Stimulated activated CD4-positive, alpha-beta T cell treated with anti-CD3 and anti-CD28 coated beads, TNF-alpha, amount 100 ng/mL, for 4 hours (primary cell): ENCODE measurements at regions not wholly inside any gene's neighbourhood (a gene's known extent, or its start where the extent isn't known, plus 50 kb on each side); places are given as distances from the start of the nearest gene placed in this dataset.
"Not testable (repeated sequence)": the region's sequence is repeated elsewhere in the genome, so short reads cannot be mapped to it uniquely, and the experiment has no call there.

Experiments
- DNase-seq, 3 experiments: peaks; one replicate each; pipeline ENCODE4 v3.0.0-alpha.2; 2020; ENCODE audit warnings: low read depth in 3 of 3

DNA sequence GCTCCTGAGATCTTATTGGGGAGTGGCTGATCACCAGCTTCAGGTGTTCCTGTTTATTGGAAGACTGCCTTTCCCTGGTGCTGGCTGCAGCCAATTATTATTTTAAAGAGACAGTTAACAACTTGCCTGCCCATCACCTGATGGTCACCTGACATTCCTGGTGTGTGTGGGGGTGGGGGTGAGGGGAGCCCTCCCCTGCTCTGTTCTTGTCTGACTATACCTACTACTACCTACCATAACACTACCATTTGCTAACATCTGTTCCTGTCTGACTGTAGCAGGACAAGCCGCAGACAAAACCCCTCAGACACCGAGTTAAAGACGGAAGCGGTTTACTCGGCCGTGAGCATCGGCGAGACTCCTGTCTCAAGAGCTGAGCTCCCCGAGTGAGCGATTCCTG is 54.9 kb upstream of the NBPF3 start:
- DNase-seq, result no peak

DNA sequence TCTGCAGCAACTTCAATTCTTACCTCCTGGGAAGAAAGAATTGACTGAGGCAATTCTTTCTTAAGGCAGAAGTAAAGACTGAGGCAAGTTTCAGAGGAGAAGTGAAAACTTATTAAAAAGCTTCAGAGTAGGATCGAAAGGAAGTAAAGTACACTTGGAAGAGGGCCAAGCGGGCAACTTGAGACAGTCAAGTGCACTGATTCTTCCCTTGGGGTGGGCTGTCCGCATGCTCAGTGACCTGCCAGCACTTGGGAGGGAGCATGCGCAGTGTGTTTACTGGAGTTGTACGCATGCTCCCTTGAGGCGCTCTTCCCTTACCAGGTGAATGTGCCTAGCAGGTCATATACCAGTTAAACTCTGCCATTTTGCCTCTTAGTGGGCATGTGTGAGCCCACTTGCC is 55.3 kb upstream of the NBPF3 start:
- DNase-seq, result no peak

DNA sequence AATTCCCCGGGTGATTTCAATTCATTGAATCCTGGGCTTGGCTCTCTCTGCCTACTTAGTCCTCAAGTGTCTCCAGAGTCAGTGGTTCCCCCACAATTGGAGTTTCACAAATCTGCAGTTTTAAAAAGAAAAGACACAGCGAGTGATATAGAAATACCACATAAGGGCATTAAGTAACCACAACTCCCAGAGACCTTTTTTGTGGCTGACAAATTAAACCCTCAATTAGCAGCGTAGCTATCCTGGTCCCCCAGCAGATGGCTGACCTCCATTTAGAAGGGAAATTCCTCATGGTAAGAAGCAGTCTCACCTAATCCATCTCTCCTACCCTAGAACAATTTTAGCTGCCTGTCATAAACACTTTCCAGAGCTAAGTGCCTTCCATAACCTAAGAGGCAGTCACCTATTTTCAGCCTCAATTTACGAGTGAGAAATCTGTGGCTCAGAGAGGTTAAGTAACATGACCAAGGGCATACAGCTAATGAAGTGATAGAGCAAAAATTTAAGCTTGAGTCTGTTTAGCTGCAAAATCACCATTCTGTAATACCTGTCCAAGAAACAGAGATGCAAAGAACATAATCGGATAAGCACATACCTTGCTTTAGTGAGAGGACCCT is 56.0 kb upstream of the NBPF3 start:
- no peak for DNase-seq

DNA sequence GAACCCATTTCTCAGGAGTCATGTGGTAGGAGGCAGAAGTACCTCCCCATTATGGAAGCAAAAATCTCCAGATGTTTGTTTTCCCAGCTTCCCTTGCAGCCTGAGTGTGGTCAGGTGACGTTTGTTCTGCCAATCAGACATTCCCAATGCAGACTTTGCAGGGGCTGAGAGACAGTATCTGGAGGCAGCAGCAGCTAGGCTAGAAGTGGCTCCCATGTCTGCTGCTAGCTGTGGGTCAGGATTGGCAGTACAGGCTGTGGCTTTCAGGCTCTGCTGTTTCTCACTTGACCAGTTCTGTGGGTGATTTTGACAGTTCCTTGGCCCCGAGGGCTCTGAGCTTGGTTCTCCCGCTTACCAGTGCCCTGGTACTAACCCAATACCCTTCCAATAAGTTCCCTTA is 58.6 kb upstream of the NBPF3 start:
- DNase-seq, result no peak

DNA sequence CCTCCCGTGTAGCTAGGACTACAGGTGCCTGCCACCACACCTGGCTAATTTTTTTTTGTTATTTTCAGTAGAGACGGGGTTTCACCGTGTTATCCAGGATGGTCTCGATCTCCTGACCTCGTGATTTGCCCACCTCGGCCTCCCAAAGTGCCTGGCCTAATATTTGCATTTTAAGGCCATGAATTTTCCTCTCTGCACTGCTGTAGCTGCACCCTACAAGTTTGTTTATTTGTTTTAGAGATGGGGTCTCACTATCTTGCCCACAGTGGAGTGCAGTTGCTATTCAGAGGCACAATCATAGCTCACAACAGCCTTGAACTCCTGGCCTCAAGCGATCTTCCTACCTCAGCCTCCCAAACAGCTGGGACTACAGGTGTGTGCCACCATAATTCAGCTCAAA is 59.8 kb upstream of the NBPF3 start:
- not testable (repeated sequence) for DNase-seq

DNA sequence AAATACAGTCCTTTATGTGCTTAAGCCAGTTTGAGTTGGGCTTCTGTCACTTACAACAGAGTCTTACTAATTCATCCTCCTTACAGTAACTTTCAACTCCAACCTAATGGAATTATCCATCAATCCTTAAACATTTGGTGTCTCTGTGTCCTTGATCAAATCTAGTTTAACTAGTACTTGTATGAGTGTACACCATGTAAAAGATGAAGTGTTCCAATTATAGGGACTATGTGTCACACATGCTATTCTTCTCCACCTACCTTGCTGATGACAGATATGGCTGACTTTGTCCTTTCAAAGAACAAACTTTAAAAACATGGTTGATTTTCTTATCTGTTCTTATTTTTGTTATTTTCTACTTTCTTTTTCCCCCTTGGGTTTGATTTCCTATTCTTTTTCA is 60.4 kb upstream of the NBPF3 start:
- no peak for DNase-seq

DNA sequence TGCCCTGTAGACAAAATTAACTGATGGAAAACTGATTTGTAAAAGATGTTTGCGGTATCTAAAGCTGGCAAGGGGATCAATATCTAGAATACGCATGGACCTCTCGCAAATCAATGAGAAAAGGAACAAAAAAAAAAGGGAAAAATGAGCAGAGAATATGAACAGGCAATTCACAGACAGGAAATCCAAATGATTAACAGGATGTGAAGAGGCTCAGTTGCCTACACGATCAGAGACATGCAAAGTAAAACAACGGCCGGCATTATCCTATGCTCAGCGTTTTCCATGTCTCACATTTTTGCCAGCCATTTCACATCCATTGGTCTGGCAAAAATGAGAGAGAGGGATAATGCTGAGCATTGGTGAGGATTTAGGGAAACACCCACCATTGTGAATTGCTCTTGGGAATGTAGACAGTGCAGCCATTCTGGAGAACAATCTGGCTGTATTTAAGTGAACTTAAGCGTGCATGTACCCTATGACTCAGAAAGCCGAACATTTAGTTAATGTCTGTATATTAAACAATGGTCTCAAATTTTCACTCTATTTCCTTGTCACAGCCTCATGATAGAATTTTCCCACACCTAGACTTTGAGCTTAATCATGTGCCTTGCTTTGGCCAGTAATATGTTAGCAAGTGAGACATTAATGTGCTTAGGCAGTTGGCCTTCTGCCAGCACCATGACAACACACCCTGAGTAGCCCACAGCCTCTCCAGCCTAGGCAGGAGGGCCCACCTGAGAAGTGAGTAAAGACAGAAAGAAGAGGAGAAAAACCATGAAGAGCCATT is 61.0 kb upstream of the NBPF3 start:
- DNase-seq, result no peak

DNA sequence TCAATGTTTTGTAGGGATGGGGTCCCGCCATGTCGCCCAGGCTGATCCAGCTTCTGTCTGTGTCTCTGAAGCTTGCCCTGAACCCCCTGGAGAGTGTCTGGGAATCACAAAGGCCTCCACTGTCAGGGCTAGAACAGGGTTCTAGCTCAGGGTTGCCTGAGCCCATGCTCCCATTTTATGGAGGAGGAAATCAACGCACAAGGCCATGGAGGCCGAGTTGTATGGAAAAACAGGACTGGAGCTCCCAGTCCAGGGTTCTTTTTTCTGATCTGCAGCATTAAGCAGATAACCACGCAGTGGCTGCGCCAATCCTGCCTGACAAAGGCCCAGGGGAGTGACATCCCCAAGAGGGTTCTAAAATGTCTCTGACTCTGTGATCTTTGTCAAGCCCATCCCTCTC is 67.6 kb upstream of the NBPF3 start:
- no peak for DNase-seq

DNA sequence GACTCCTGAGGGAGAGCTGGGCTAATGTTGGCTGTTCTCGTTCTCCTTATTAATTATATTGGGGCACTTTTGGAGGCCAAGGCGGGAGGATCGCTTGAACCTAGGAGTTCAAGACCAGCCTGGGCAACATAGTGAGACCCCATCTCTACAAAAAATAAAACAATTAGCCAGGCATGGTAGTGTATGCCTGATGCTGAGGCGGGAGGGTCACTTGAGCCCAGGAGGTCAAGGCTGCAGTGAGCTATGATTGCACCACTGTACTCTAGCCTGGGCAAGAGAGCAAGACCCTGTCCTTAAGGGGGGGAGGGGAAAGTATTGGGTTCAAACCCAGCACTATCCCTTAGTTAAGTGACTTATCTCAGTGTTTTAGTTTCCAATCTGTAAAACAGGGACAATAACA is 70.0 kb upstream of the NBPF3 start:
- DNase-seq, result no peak

DNA sequence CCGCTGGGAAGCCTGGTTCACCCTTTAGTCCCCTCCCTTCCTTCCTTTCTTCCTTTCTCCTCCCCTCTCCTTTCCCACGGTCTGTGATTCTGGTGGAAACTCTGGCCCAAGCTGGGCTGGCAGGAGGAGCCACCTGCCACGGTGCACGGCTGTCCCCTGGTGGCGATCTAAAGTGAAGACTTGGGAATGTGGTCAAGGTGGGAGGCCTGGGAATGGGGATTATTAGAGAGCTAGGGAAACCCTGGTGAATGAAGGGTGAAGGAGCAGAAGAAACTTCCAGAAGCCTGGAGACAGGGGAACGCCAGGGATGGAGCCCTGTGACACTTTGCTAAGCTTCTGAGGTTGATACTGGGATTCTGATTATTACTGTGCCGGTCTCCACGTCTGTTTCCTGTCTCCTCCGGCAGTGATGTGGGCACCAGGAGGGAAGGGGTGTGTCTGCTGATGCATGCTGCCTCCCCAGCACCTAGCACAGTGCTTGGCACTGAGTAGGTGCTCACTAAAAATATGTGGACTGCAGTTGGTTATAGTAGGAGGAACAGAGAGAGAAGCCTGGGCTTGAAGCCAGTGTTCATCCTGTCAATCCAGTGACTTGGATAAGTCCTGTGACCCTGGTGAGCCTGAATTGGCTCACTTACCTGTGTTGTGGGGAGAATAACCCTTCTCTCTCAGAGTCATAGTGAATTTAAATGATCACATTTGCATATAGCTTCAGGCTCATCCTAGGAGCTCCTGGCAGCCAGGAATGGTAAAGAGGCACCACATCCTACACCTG is 71.2 kb upstream of the NBPF3 start:
- DNase-seq, result peak; percentile 37 to 44 (median 43)

DNA sequence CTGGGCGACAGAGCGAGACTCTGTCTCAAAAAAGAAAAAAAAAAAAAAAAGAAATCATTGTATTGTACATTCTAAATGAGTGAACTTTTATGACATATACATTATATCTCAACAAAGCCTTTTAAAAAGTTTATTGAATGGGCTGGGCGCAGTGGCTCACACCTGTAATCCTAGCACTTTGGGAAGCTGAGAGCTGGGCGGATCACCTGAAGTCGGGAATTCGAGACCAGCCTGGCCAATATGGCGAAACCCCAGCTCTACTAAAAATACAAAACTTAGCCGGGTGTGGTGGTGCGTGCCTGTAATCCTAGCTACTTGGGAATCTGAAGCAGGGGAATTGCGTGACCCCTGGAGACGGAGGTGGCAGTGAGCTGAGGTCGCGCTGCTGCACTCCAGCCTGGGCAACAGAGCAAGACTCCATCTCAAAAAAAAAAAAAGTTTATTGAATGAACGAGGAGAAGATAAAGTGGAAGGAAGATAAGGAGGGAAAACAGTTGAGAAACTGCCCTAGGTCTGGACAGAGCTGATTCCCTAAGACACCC is 71.9 kb upstream of the NBPF3 start:
- DNase-seq, result not testable (repeated sequence)

DNA sequence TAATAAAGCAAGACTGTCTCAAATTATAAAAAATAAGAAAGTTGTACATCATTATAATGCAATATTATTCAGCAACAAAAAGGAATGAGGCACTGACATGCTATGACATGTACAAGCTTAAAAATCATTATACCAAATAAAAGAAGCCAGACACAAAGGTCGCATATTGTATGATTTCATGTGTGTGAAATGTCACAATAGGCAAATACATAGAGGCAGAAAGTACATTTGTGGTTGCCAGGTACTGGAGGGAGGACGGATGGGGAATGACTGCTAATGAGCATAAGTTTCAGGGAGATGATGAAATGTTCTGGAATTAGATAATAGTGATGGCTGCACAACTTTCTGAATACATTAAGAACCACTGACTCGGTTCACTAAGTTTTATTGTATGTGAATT is 73.6 kb upstream of the NBPF3 start:
- DNase-seq, result no peak

DNA sequence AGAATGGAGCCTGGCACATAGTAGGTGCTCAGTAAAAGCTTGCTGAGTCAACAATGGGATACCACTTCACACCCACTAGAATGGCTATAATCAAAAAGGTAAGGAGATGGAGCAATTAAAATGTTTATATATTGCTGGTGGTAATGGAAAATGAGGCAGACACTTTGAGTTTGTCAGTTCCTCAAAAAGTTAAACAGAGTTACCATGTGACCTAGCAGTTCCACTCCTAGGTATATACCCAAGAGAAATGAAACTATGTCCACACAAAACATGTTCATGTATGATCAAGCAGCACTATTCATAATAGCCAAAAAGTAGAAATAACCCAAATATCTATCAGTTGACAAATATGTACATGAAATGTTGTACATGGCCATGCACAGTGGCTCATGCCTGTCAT is 74.8 kb upstream of the ECE1 start:
- no peak for DNase-seq

DNA sequence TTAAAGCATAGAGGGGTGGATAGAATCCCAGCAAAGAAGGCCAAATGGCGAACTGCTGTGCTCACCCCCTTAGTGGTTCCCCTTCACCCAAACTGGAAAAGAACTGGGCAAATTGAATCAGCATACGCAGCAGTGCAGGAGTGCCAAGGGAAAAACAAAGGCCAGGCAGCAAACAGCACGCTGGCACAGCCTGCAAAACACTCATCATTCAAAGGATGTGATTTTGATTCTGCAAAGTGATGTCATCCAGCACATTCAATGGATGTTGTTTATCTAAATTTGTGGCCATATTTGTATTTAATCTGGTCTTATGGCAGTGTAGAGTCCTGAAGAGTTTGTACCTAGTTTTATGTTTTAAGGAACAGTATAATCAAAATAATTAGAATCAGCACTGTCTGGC is 71.8 kb upstream of the ECE1 start:
- DNase-seq, result no peak

DNA sequence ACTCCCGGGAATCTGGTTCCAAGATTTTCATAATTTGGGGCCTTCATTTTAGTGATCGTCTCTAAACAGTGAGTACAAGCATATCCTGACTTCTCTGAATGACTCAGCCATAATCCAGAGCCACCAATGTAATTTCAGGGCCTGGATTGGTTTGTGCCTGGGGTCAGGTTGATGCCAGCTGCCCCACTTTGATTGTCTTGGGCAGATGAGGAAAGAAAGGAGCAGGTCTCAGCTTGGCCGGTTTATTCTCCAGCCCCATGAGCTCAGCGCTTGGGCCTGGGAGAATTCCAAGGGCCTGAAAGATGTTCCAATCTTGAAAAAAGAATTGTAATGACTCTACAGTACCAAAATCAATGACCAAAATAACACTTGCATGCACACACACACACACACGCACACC is 71.2 kb upstream of the ECE1 start:
- DNase-seq, result no peak

DNA sequence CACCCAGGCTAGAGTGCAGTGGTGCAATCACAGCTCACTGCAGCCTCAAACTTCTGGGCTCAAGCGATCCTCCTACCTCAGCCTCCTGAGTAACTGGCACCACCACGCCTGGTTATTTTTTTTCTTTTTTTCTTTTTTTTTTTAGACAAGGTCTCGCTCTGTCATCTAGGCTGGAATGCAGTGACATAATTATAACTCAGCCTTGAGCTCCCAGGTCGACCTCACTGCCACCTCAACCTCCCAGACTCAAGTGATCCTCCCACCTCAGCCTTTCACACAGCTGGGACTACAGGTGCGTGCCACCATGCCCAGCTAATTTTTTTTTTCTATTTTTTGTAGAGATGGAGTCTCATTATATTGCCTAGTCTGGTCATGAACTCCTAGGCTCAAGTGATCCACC is 66.9 kb upstream of the ECE1 start:
- no peak for DNase-seq

DNA sequence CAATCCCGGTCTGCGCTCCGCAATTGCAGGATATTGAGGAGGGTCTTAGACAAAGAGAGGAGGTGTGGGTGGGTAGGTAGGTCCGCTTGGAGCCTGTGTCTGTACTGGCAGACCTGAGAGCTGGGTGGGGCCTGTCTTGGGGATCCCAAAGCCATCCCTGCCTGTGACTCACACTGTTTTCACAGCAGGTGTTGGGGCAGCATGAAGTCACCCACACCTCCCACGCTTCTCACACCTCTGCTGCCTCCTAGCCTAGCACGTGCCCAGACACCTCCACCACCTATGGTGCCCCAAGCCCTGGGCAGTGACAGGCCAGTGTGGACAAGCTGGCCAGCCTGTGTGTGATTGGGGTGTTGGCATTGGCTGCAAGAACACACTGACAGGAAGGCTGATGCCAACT is 65.7 kb upstream of the ECE1 start:
- DNase-seq, result no peak

DNA sequence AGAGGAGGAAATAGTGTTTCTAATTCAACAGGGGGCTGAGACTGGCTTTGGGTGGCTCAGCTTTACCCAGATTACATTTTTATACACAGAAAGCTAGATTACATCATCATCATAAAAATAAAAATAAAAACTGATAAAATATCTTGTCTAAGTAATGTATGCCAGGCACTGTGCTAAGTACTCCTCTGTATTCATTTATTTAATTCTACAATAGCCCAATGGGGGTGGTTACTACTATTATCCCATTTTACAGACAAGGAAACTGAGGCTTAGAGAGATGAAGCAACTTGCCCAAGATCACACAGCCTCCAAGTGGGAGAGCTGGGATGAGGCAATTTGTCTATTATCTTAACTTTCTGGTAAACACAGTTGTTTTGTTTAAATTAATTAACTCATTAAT is 62.3 kb upstream of the ECE1 start:
- DNase-seq, result no peak

DNA sequence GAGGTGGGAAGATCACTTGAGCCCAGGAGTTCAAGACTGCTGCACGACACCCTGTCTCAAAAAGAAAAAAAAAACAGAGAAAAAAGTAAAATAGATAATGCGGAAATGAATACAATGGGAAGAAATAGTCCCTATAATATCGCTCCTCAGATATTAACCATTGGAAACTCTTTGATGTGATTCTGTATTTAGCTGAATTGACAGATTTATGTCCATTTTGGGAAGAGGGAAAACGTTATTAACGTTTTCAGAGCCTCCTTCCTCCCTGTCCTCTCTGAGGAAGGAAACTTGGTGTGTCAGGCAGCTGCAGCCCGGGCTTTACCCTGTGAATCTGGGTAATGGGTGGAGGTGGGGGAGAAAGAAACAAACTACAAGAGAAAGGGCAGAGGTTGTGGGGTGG is 61.6 kb upstream of the ECE1 start:
- DNase-seq, result no peak

DNA sequence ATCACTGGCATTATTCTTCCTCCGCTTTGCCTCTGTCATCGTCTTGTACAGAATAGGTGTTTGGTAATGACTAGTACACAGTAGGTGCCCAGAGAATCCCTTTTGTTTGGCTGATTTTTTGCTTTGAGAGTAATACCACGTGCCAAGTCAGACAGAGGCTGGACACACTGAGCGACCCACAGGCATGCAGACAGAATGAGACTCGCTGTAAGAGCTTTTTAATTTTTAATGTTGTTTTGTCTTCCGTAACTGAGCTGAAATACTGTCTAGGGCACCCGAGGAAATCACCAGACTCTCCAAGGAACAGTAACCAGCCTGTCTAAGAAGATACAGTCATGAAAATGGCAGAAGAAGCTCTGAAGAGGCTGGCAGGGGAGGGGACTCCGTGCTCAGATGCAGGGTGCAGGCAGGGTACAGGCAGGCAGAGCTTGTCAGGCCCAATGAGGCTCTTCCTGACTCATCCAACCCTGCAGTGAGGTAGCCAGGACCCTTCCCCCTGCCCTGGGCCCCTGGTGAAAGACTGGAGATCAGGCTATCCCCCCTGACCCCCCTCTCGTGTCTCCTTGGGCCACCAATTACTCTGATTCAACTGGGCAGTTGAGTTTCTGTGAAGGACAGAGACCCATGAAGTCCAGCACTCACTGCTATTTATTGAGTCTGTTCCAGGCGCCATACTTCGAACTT is 60.1 kb upstream of the ECE1 start:
- no peak for DNase-seq

DNA sequence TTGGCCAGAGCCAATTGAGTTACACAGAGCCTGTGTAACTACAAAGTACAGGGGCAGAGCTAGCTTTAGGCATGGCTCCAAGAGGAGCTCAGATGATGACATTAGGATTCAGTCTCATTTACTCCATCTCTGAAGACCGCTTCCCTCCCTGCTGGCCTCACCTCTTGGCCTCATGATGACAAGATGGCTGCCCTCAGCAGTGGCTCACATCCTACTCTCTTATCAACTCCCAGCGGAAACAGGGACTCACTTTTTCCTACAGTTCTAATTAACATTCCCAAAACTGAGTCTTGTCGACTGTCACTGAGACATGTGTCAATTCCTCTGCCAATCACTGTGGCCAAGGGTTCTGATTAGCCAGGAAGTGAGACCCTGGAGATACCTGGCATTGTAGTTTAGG is 59.4 kb upstream of the ECE1 start:
- no peak for DNase-seq

DNA sequence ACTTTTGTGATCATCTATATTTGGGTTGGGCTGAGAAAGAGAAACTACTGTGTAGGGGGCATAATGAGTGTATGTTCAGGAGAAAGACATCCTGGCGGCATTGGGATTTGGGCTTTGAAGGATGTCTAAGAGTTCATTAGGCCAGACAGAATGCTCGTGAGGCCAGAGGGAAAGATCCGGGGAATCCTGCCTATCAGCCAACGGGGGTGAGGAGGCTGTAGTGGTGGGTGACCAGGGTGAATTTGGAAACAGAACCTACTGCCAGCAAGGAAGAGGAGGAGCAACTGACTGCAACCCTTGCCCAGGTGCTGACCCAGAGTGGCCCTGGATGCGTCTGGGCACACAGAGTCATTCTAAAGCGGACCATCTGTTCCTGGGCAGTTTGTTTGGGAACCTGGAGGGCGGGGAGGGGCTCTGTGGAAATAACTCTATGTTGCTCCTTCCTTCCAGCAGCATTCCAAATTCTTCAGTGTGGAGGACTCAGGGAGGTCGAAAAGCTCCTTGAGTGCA is 56.9 kb upstream of the ECE1 start:
- no peak for DNase-seq
